ENCODE measurements at regions not wholly inside any gene's neighbourhood (a gene's known extent, or its start where the extent isn't known, plus 50 kb on each side); places are given as distances from the start of the nearest gene placed in this dataset.

- BruUV-seq (replicated peaks), result no TSS peak
- POLR2A ChIA-PET (ENCODE audit: unreplicated experiment), result no interaction called here
- CTCF ChIA-PET, result no interaction called here
Observed at GRCh38 chr9:75616841-75617566, 273.5 kb upstream of the PCSK5 start.

More at GRCh38 chr9:75616841-75617566, 273.5 kb upstream of the PCSK5 start:
- no peak overlapping the region for H3K9ac ChIP-seq (ENCODE audit: low read depth, low read length)
- no peak overlapping the region for H3K18ac ChIP-seq (ENCODE audit: low read depth, low read length)
- no peak overlapping the region for H4K91ac ChIP-seq (ENCODE audit: insufficient read depth, low read depth, low read length)
- H3K9me3 ChIP-seq (ENCODE audit: control insufficient read depth, insufficient read depth, low read length), result peaks cover 1% of the 10 kb centered on the region; the same call in 1 of the 2 replicates
- dilution Hi-C loops (cut with HindIII; ENCODE audit: low sequenced_read_pairs, unreplicated experiment) (no loop called here), intact Hi-C loops (cut with micrococcal nuclease) (no loop called here), in situ Hi-C loops (cut with MboI; ENCODE audit: low sequenced_read_pairs) (no loop called here)
- H3K14ac ChIP-seq (replicated peaks; ENCODE audit: low read depth, low read length), result no peak overlapping the region
- H2BK15ac ChIP-seq (ENCODE audit: low read depth, low read length), result no peak overlapping the region
- ATAC-seq (ENCODE audit: low read depth) (no peak), DNase-seq (no peak)
- no peaks in the 10 kb centered on the region for H3K9me1 ChIP-seq (ENCODE audit: insufficient read depth, low read length)
- H4K20me1 ChIP-seq (ENCODE audit: insufficient read depth, low read length), result no peaks in the 10 kb centered on the region
- H4K8ac ChIP-seq (ENCODE audit: low read depth in 2 of 2, low read length in 2 of 2), result no peak overlapping the region
- no peak overlapping the region for H3K4me2 ChIP-seq (ENCODE audit: low read depth, low read length)
- H3K27me3 ChIP-seq (ENCODE audit: control insufficient read depth, insufficient read depth, low read length), result no peaks in the 10 kb centered on the region
- 86% methylated on average over 1 of the region's 3 CpGs; no CpG with 5 or more reads in 1 of the 2 experiments for WGBS, 2 experiments (ENCODE audit: extremely low coverage in 2 of 2, insufficient read length in 1 of 2)
- no peak overlapping the region for H2AK5ac ChIP-seq (ENCODE audit: low read depth, low read length)
- no peaks in the 10 kb centered on the region for H3K79me1 ChIP-seq (ENCODE audit: low read depth in 1 of 2, low read length in 2 of 2)
- H2BK20ac ChIP-seq (ENCODE audit: low read depth, low read length), result no peak overlapping the region
- H3K36me3 ChIP-seq (ENCODE audit: control insufficient read depth, insufficient read depth, low read length), result no peaks in the 10 kb centered on the region
- H3K27ac ChIP-seq (ENCODE audit: insufficient read depth, low read length), result no peak overlapping the region
- no peak overlapping the region for H3K4me3 ChIP-seq (ENCODE audit: insufficient read depth, low read depth, low read length)
- no peak overlapping the region for H4K5ac ChIP-seq (ENCODE audit: low read depth, low read length)
- no peak for TF ChIP-seq USF2 (IDR thresholded peaks at IDR 0.05; ENCODE audit: low read depth, low read length)
- no peak for TF ChIP-seq CTCF (conservative IDR thresholded peaks at IDR 0.05; ENCODE audit: low read depth, low read length)
- no peak for TF ChIP-seq MAFK (IDR thresholded peaks at IDR 0.05; ENCODE audit: low read depth, low read length)
- TF ChIP-seq CHD1 (IDR thresholded peaks at IDR 0.05; ENCODE audit: low read depth, low read length), result no peak
- no peak for TF ChIP-seq FOS (IDR thresholded peaks at IDR 0.05; ENCODE audit: low read depth, low read length)
- TF ChIP-seq RCOR1 (IDR thresholded peaks at IDR 0.05; ENCODE audit: insufficient replicate concordance, low read length), result no peak
- TF ChIP-seq RAD21 (IDR thresholded peaks at IDR 0.05; ENCODE audit: low read length), result no peak
- TF ChIP-seq CEBPB (IDR thresholded peaks at IDR 0.05; ENCODE audit: low read depth, low read length), result no peak
- no peak for TF ChIP-seq NFE2L2 (IDR thresholded peaks at IDR 0.05; ENCODE audit: low read depth, low read length)
- no peak for TF ChIP-seq POLR2A (IDR thresholded peaks at IDR 0.05; ENCODE audit: low read depth, low read length)
- TF ChIP-seq MXI1 (IDR thresholded peaks at IDR 0.05; ENCODE audit: borderline replicate concordance, low read depth, low read length), result no peak
- no peak for TF ChIP-seq SMC3 (IDR thresholded peaks at IDR 0.05; ENCODE audit: low read depth, low read length)
- TF ChIP-seq RFX5 (IDR thresholded peaks at IDR 0.05; ENCODE audit: low read depth, low read length), result no peak
- no peak overlapping the region for H2BK120ac ChIP-seq (ENCODE audit: low read depth, low read length)
- H2BK5ac ChIP-seq (ENCODE audit: low read depth, low read length, poor library complexity, severe bottlenecking), result no peak overlapping the region
- H3K56ac ChIP-seq (ENCODE audit: extremely low read depth, insufficient read depth, low read length), result no peak overlapping the region
- H3K23ac ChIP-seq (ENCODE audit: low read depth, low read length), result no peak overlapping the region
- H2AK9ac ChIP-seq (replicated peaks; ENCODE audit: low read depth, low read length, poor library complexity), result no peak overlapping the region
- H3K4me1 ChIP-seq (ENCODE audit: control insufficient read depth, insufficient read depth, low read length), result no peaks in the 10 kb centered on the region
- no peak overlapping the region for H2AFZ ChIP-seq (replicated peaks; ENCODE audit: low read length, poor library complexity)
- no peak overlapping the region for H3K4ac ChIP-seq (ENCODE audit: low read depth, low read length)
